ENCODE measurements at regions not wholly inside any gene's neighbourhood (a gene's known extent, or its start where the extent isn't known, plus 50 kb on each side); places are given as distances from the start of the nearest gene placed in this dataset.

DNA sequence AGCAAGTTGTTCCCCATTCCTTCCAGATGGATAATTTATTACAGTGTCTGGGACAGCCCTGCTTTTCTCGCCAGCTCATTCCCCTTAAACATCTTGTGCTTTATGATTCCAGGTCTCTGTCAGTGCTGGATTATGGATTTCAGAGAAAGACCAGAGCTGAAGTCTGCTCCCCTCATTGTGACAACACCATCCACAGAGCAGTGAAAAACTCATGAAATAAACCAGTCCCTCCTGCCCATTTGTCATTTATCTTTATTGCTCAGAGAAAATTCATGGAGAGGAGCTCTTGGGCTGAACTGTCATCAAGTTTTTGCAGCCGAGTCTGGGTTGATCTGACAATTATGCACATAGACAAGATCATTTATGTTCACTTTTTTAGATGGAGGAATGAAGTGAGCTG is 92.7 kb upstream of the GPR12 start:
- Histone ChIP-seq H3K56ac (ENCODE audit: insufficient read length, low read depth, low read length) (no peak overlapping the region), H3K23me2 (ENCODE audit: insufficient read length, low read depth, low read length, poor library complexity, severe bottlenecking) (no peaks in the 10 kb centered on the region), H4K5ac (ENCODE audit: insufficient read length, low read depth, low read length) (no peak overlapping the region), H2BK20ac (ENCODE audit: low read depth, low read length, poor library complexity, severe bottlenecking) (no peak overlapping the region), H3K23ac (ENCODE audit: insufficient read length, low read depth, low read length) (no peak overlapping the region), H2BK5ac (ENCODE audit: insufficient read length, low read length) (no peak overlapping the region), H3K79me2 (ENCODE audit: insufficient read depth, low read length) (no peaks in the 10 kb centered on the region), H3K79me1 (ENCODE audit: insufficient read depth, low read depth, low read length, poor library complexity, severe bottlenecking) (no peaks in the 10 kb centered on the region), H2BK15ac (ENCODE audit: low read depth, low read length) (no peak overlapping the region), H3K18ac (ENCODE audit: insufficient read length, low read depth, low read length) (no peak overlapping the region), H3K27ac (ENCODE audit: insufficient read length, low read depth, low read length) (no peak overlapping the region), H2AK5ac (ENCODE audit: insufficient read length, low read length) (no peak overlapping the region), H3K27me3 (ENCODE audit: insufficient read depth, low read length) (no peaks in the 10 kb centered on the region), H3K14ac (ENCODE audit: insufficient read depth, low read length) (no peak overlapping the region), H2BK120ac (ENCODE audit: low read depth, low read length, poor library complexity, severe bottlenecking) (no peak overlapping the region), H3K9ac (ENCODE audit: extremely low read depth, insufficient read length, low read length) (no peak overlapping the region), H3K4me2 (ENCODE audit: insufficient read depth, insufficient read length, low read length) (no peak overlapping the region), H4K8ac (replicated peaks; ENCODE audit: insufficient read length, low read depth, low read length) (no peak overlapping the region), H2BK12ac (ENCODE audit: insufficient read length, low read depth, low read length) (no peak overlapping the region), H4K20me1 (ENCODE audit: control insufficient read depth, insufficient read depth, insufficient read length) (no peaks in the 10 kb centered on the region), H3T11ph (ENCODE audit: low read length) (no peak overlapping the region), H2AFZ (ENCODE audit: low read length) (no peak overlapping the region), H3K4me1 (ENCODE audit: insufficient read depth, low read length) (no peaks in the 10 kb centered on the region; the same call in 1 of the 2 replicates), H3K4ac (ENCODE audit: low read depth, low read length) (no peak overlapping the region), H3K9me3 (ENCODE audit: control insufficient read depth, low read depth, low read length) (no peaks in the 10 kb centered on the region), H4K91ac (ENCODE audit: insufficient read length, low read depth, low read length) (no peak overlapping the region)
- Mint-ChIP-seq H3K4me1 (peaks cover 21 to 27% of the 10 kb centered on the region in 2 experiments), H3K36me3 (ENCODE audit: insufficient read depth in 1 of 3, low read depth in 3 of 3) (no peaks in the 10 kb centered on the region; a peak in 1 of 7 replicates), H3K4me3 (no peak overlapping the region), H3K27ac (no peak overlapping the region), H3K9me3 (no peaks in the 10 kb centered on the region; a peak in 1 of 5 replicates), H3K27me3 (ENCODE audit: low read depth) (no peaks in the 10 kb centered on the region; the same call in 1 of the 2 replicates)
- no peak for DNase-seq
- TF ChIP-seq, protein P1, sequence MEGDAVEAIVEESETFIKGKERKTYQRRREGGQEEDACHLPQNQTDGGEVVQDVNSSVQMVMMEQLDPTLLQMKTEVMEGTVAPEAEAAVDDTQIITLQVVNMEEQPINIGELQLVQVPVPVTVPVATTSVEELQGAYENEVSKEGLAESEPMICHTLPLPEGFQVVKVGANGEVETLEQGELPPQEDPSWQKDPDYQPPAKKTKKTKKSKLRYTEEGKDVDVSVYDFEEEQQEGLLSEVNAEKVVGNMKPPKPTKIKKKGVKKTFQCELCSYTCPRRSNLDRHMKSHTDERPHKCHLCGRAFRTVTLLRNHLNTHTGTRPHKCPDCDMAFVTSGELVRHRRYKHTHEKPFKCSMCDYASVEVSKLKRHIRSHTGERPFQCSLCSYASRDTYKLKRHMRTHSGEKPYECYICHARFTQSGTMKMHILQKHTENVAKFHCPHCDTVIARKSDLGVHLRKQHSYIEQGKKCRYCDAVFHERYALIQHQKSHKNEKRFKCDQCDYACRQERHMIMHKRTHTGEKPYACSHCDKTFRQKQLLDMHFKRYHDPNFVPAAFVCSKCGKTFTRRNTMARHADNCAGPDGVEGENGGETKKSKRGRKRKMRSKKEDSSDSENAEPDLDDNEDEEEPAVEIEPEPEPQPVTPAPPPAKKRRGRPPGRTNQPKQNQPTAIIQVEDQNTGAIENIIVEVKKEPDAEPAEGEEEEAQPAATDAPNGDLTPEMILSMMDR (conservative IDR thresholded peaks at IDR 0.05) = no peak
- no CpG with 5 or more reads among the region's 2 CpGs for WGBS (ENCODE audit: extremely low coverage, insufficient read length, low lambda C conversion rate)
